HEK293 (cell line): ENCODE measurements at regions not wholly inside any gene's neighbourhood (a gene's known extent, or its start where the extent isn't known, plus 50 kb on each side); places are given as distances from the start of the nearest gene placed in this dataset.

Experiments used
- YY2 ChIP-seq: fragments of 450-650 bp; formaldehyde crosslinking; IDR thresholded peaks from 2 replicates; pipeline ENCODE4 v1.5.1; 2016; ENCODE audit warnings: missing biosample characterization, missing genetic modification characterization
- ZNF280D ChIP-seq: fragments of 450-650 bp; formaldehyde crosslinking; IDR thresholded peaks from 2 replicates; pipeline ENCODE4 v1.5.1; 2016; ENCODE audit warnings: missing biosample characterization, missing genetic modification characterization
- ZNF560 ChIP-seq: fragments of 450-650 bp; formaldehyde crosslinking; IDR thresholded peaks from 2 replicates; pipeline ENCODE4 v1.5.1; 2017; ENCODE audit warnings: missing biosample characterization, missing genetic modification characterization, borderline replicate concordance
- ZNF621 ChIP-seq: fragments of 450-650 bp; formaldehyde crosslinking; IDR thresholded peaks from 2 replicates; pipeline ENCODE4 v1.5.1; 2017; ENCODE audit warnings: missing biosample characterization, missing genetic modification characterization
- ZNF670 ChIP-seq: fragments of 450-650 bp; formaldehyde crosslinking; IDR thresholded peaks from 2 replicates; pipeline ENCODE4 v1.5.1; 2016; ENCODE audit warnings: missing biosample characterization, missing genetic modification characterization, low read depth
- ZNF776 ChIP-seq: fragments of 450-650 bp; formaldehyde crosslinking; IDR thresholded peaks from 2 replicates; pipeline ENCODE4 v1.5.0; 2017; ENCODE audit warnings: missing biosample characterization, missing genetic modification characterization, borderline replicate concordance
- TF ChIP-seq, protein P1 (sequence below): fragments of 450-650 bp; formaldehyde crosslinking; IDR thresholded peaks from 2 replicates; pipeline ENCODE4 v1.5.1; 2016; ENCODE audit warnings: missing biosample characterization, missing genetic modification characterization
- TF ChIP-seq, protein P2 (sequence below): fragments of 450-650 bp; formaldehyde crosslinking; IDR thresholded peaks from 2 replicates; pipeline ENCODE4 v1.5.1; 2016; ENCODE audit warnings: missing biosample characterization, missing genetic modification characterization
- TF ChIP-seq, protein P3 (sequence below): fragments of 450-650 bp; formaldehyde crosslinking; conservative IDR thresholded peaks from 2 replicates; pipeline ENCODE4 v1.5.1; 2016; ENCODE audit warnings: low read depth, missing biosample characterization, missing genetic modification characterization

DNA sequence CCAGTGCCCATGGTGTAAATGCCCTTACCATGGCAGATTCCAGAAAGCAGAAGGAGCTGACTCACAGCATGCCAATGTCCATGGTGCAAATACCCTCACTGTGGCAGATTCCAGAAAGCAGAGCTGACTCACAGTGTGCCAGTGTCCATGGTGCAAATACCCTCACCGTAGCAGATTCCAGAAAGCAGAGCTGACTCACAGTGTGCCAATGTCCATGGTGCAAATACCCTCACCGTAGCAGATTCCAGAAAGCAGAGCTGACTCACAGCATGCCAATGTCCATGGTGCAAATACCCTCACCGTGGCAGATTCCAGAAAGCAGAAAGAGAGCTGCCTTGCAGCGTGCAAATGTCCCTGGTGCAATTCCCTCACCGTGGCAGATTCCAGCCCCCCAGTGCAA lies 163.8 kb upstream of the SOX1 start:
- TF ChIP-seq, protein P1, sequence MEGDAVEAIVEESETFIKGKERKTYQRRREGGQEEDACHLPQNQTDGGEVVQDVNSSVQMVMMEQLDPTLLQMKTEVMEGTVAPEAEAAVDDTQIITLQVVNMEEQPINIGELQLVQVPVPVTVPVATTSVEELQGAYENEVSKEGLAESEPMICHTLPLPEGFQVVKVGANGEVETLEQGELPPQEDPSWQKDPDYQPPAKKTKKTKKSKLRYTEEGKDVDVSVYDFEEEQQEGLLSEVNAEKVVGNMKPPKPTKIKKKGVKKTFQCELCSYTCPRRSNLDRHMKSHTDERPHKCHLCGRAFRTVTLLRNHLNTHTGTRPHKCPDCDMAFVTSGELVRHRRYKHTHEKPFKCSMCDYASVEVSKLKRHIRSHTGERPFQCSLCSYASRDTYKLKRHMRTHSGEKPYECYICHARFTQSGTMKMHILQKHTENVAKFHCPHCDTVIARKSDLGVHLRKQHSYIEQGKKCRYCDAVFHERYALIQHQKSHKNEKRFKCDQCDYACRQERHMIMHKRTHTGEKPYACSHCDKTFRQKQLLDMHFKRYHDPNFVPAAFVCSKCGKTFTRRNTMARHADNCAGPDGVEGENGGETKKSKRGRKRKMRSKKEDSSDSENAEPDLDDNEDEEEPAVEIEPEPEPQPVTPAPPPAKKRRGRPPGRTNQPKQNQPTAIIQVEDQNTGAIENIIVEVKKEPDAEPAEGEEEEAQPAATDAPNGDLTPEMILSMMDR (tag by site-specific recombination): no peak
- TF ChIP-seq ZNF776 (tag by site-specific recombination): no peak
- no peak for TF ChIP-seq ZNF560 (tag by site-specific recombination)
- TF ChIP-seq, protein P2, sequence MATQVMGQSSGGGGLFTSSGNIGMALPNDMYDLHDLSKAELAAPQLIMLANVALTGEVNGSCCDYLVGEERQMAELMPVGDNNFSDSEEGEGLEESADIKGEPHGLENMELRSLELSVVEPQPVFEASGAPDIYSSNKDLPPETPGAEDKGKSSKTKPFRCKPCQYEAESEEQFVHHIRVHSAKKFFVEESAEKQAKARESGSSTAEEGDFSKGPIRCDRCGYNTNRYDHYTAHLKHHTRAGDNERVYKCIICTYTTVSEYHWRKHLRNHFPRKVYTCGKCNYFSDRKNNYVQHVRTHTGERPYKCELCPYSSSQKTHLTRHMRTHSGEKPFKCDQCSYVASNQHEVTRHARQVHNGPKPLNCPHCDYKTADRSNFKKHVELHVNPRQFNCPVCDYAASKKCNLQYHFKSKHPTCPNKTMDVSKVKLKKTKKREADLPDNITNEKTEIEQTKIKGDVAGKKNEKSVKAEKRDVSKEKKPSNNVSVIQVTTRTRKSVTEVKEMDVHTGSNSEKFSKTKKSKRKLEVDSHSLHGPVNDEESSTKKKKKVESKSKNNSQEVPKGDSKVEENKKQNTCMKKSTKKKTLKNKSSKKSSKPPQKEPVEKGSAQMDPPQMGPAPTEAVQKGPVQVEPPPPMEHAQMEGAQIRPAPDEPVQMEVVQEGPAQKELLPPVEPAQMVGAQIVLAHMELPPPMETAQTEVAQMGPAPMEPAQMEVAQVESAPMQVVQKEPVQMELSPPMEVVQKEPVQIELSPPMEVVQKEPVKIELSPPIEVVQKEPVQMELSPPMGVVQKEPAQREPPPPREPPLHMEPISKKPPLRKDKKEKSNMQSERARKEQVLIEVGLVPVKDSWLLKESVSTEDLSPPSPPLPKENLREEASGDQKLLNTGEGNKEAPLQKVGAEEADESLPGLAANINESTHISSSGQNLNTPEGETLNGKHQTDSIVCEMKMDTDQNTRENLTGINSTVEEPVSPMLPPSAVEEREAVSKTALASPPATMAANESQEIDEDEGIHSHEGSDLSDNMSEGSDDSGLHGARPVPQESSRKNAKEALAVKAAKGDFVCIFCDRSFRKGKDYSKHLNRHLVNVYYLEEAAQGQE: no peak
- TF ChIP-seq YY2: no peak
- no peak for TF ChIP-seq ZNF621 (tag by site-specific recombination)
- TF ChIP-seq ZNF670 (tag by site-specific recombination): no peak
- TF ChIP-seq, protein P3, sequence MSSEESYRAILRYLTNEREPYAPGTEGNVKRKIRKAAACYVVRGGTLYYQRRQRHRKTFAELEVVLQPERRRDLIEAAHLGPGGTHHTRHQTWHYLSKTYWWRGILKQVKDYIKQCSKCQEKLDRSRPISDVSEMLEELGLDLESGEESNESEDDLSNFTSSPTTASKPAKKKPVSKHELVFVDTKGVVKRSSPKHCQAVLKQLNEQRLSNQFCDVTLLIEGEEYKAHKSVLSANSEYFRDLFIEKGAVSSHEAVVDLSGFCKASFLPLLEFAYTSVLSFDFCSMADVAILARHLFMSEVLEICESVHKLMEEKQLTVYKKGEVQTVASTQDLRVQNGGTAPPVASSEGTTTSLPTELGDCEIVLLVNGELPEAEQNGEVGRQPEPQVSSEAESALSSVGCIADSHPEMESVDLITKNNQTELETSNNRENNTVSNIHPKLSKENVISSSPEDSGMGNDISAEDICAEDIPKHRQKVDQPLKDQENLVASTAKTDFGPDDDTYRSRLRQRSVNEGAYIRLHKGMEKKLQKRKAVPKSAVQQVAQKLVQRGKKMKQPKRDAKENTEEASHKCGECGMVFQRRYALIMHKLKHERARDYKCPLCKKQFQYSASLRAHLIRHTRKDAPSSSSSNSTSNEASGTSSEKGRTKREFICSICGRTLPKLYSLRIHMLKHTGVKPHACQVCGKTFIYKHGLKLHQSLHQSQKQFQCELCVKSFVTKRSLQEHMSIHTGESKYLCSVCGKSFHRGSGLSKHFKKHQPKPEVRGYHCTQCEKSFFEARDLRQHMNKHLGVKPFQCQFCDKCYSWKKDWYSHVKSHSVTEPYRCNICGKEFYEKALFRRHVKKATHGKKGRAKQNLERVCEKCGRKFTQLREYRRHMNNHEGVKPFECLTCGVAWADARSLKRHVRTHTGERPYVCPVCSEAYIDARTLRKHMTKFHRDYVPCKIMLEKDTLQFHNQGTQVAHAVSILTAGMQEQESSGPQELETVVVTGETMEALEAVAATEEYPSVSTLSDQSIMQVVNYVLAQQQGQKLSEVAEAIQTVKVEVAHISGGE (tag by site-specific recombination): no peak
- no peak for TF ChIP-seq ZNF280D (tag by site-specific recombination)
